ENCODE measurements at regions not wholly inside any gene's neighbourhood (a gene's known extent, or its start where the extent isn't known, plus 50 kb on each side); places are given as distances from the start of the nearest gene placed in this dataset.

DNA sequence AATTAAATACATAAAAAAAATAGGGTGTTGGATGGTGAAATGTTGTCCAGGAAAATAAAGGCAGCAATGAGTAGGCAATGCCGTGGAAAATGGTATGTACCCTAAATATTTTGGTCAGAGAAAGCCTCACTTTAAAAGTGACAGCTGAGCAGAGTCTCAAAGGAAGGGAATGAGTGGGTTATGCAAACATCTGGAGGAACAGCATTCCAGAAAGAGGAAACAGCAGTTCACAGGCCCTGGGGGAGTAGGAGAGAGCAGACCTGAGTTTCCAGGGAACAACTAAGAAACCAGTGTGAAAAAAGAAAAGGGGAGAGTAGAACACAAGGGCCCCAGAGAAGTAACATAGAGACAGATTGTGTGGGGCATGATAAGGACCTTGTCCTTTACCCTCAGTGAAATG lies 230.0 kb upstream of the CNTN3 start:
- TF ChIP-seq, protein P1, sequence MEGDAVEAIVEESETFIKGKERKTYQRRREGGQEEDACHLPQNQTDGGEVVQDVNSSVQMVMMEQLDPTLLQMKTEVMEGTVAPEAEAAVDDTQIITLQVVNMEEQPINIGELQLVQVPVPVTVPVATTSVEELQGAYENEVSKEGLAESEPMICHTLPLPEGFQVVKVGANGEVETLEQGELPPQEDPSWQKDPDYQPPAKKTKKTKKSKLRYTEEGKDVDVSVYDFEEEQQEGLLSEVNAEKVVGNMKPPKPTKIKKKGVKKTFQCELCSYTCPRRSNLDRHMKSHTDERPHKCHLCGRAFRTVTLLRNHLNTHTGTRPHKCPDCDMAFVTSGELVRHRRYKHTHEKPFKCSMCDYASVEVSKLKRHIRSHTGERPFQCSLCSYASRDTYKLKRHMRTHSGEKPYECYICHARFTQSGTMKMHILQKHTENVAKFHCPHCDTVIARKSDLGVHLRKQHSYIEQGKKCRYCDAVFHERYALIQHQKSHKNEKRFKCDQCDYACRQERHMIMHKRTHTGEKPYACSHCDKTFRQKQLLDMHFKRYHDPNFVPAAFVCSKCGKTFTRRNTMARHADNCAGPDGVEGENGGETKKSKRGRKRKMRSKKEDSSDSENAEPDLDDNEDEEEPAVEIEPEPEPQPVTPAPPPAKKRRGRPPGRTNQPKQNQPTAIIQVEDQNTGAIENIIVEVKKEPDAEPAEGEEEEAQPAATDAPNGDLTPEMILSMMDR (IDR thresholded peaks at IDR 0.05), result no peak
- TF ChIP-seq POLR2A (IDR thresholded peaks at IDR 0.05; ENCODE audit: low read depth), result no peak
